ENCODE measurements at regions not wholly inside any gene's neighbourhood (a gene's known extent, or its start where the extent isn't known, plus 50 kb on each side); places are given as distances from the start of the nearest gene placed in this dataset.

- no peak overlapping the region for H3K4me3 ChIP-seq (ENCODE audit: low read depth, low read length)
- no peaks in the 10 kb centered on the region for H3K27me3 ChIP-seq (ENCODE audit: control insufficient read depth, insufficient read depth, low read length)
- H3K36me3 ChIP-seq (ENCODE audit: control insufficient read depth, insufficient read depth, low read length), result no peaks in the 10 kb centered on the region
- no peaks in the 10 kb centered on the region for H3K9me3 ChIP-seq (ENCODE audit: control insufficient read depth, insufficient read depth, low read length)
- H3K4me1 ChIP-seq (ENCODE audit: control insufficient read depth, insufficient read depth, low read length), result no peaks in the 10 kb centered on the region
- no peak overlapping the region for H3K9ac ChIP-seq (ENCODE audit: low read depth, low read length)
Observed at GRCh38 chr3:59641169-59641899, 591.5 kb upstream of the CFAP20DC start.

- Histone ChIP-seq H3K9ac (ENCODE audit: low read depth, low read length) (no peak overlapping the region), H3K27me3 (ENCODE audit: control insufficient read depth, insufficient read depth, low read length) (no peaks in the 10 kb centered on the region), H3K9me3 (ENCODE audit: control insufficient read depth, insufficient read depth, low read length) (no peaks in the 10 kb centered on the region), H3K4me3 (ENCODE audit: low read depth, low read length) (no peak overlapping the region), H3K4me1 (ENCODE audit: control insufficient read depth, insufficient read depth, low read length) (no peaks in the 10 kb centered on the region), H3K36me3 (ENCODE audit: control insufficient read depth, insufficient read depth, low read length) (no peaks in the 10 kb centered on the region)
Observed at GRCh38 chr3:59632760-59633573, 583.1 kb upstream of the CFAP20DC start.

DNA sequence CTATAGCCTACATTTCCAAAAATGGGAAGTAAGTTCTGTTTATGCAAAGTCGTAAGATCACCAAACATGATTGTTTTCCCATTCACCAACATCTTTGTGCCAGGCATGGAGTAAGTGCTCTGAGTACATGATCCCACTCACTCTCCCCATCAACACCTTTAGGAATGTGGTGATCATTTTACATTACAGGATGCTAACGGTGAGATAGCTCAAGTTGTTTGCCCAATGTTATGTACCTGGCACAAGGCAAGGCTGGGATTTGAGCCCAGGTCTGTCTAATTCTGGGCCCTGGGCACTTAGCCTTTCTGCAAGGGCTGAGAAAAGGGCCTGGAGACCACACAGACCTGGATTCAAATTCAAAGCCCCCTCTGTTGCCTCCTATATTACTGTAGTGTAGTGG, 581.7 kb upstream of the CFAP20DC start:
- H3K9ac ChIP-seq (ENCODE audit: low read depth, low read length), result no peak overlapping the region
- no peak overlapping the region for H3K4me3 ChIP-seq (ENCODE audit: low read depth, low read length)
- no peaks in the 10 kb centered on the region for H3K9me3 ChIP-seq (ENCODE audit: control insufficient read depth, insufficient read depth, low read length)
- H3K36me3 ChIP-seq (ENCODE audit: control insufficient read depth, insufficient read depth, low read length), result no peaks in the 10 kb centered on the region
- H3K27me3 ChIP-seq (ENCODE audit: control insufficient read depth, insufficient read depth, low read length), result no peaks in the 10 kb centered on the region
- H3K4me1 ChIP-seq (ENCODE audit: control insufficient read depth, insufficient read depth, low read length), result no peaks in the 10 kb centered on the region

DNA sequence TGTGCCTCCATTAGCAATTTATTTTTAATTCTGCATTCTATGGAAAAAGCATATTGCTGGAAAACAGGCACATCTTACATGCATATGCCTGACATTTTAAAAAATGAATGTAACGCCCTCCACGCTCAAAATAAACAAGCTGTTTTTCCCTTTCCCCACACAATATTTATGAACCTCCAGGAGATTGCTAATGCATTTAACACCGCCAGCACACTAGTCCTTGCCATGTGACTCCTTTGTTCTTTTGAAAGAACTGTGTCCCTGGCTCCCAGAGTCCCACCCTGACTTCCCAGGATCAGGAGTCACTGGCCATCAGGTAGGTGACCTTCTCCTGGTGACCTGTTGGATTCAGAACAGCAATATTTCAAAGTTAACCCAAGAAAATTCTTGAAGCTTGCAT, 571.2 kb upstream of the CFAP20DC start:
- Histone ChIP-seq H3K36me3 (ENCODE audit: control insufficient read depth, insufficient read depth, low read length) (no peaks in the 10 kb centered on the region), H3K9ac (ENCODE audit: low read depth, low read length) (no peak overlapping the region), H3K4me1 (ENCODE audit: control insufficient read depth, insufficient read depth, low read length) (no peaks in the 10 kb centered on the region), H3K9me3 (ENCODE audit: control insufficient read depth, insufficient read depth, low read length) (no peaks in the 10 kb centered on the region), H3K4me3 (ENCODE audit: low read depth, low read length) (no peak overlapping the region), H3K27me3 (ENCODE audit: control insufficient read depth, insufficient read depth, low read length) (no peaks in the 10 kb centered on the region)

GRCh38 chr3:59620325-59620724, 570.5 kb upstream of the CFAP20DC start:
- Histone ChIP-seq H3K9me3 (ENCODE audit: control insufficient read depth, insufficient read depth, low read length) (no peaks in the 10 kb centered on the region), H3K27me3 (ENCODE audit: control insufficient read depth, insufficient read depth, low read length) (no peaks in the 10 kb centered on the region), H3K4me3 (ENCODE audit: low read depth, low read length) (no peak overlapping the region), H3K4me1 (ENCODE audit: control insufficient read depth, insufficient read depth, low read length) (no peaks in the 10 kb centered on the region), H3K9ac (ENCODE audit: low read depth, low read length) (no peak overlapping the region), H3K36me3 (ENCODE audit: control insufficient read depth, insufficient read depth, low read length) (no peaks in the 10 kb centered on the region)

DNA sequence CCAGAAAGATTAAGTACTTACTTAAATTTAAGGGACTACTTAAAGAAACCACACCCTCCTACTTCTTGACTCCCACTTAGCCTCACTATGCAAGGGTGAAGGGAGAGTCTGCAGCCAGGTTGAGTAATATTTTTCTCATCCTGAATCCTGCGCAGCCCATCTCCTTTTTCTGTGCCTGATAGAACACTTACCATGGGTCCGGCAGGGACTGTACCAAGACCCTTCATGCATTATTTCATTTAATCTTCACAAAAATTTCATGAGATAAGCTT, 562.6 kb upstream of the CFAP20DC start:
- Histone ChIP-seq H3K36me3 (ENCODE audit: control insufficient read depth, insufficient read depth, low read length) (no peaks in the 10 kb centered on the region), H3K4me1 (ENCODE audit: control insufficient read depth, insufficient read depth, low read length) (no peaks in the 10 kb centered on the region), H3K27me3 (ENCODE audit: control insufficient read depth, insufficient read depth, low read length) (no peaks in the 10 kb centered on the region), H3K4me3 (ENCODE audit: low read depth, low read length) (no peak overlapping the region), H3K9me3 (ENCODE audit: control insufficient read depth, insufficient read depth, low read length) (no peaks in the 10 kb centered on the region), H3K9ac (ENCODE audit: low read depth, low read length) (no peak overlapping the region)

GRCh38 chr3:59611649-59612443, 562.0 kb upstream of the CFAP20DC start:
- H3K9me3 ChIP-seq (ENCODE audit: control insufficient read depth, insufficient read depth, low read length), result no peaks in the 10 kb centered on the region
- H3K9ac ChIP-seq (ENCODE audit: low read depth, low read length), result no peak overlapping the region
- H3K27me3 ChIP-seq (ENCODE audit: control insufficient read depth, insufficient read depth, low read length), result no peaks in the 10 kb centered on the region
- H3K36me3 ChIP-seq (ENCODE audit: control insufficient read depth, insufficient read depth, low read length), result no peaks in the 10 kb centered on the region
- no peaks in the 10 kb centered on the region for H3K4me1 ChIP-seq (ENCODE audit: control insufficient read depth, insufficient read depth, low read length)
- H3K4me3 ChIP-seq (ENCODE audit: low read depth, low read length), result no peak overlapping the region

DNA sequence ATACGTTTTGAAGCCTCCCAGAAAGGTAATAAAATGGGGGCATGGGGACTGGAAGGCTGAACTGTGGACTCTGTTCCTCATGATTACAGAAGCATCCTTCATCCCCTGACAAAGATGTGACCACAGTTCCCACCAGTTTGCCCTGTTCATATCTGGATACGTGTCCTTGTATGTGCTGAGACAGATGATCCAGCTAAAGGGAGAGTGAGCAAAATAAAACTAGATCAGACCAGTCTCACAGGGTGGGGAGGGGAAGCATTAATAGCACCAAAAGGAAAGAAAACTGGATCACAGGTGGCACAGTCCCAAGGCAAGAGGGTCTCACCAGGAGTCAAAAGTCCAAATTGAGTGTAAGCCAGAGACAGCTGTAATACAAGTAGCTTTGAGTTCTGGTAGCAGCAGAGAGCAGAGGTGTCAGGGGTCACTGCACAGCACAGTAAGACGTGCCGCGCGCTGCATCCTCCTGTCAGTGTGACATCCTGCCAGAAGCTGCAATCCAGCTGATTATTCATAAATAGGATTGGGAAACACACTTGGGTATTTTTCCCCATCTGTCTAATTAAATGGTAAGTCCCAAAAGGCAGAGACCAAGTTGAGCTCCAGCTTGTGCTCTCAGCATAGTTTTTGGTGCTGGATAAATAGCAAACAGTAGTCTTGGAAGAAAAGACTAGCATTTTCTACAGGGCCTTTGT, 560.0 kb upstream of the CFAP20DC start:
- H3K27me3 ChIP-seq (ENCODE audit: control insufficient read depth, insufficient read depth, low read length), result no peaks in the 10 kb centered on the region
- no peak overlapping the region for H3K4me3 ChIP-seq (ENCODE audit: low read depth, low read length)
- H3K9me3 ChIP-seq (ENCODE audit: control insufficient read depth, insufficient read depth, low read length), result no peaks in the 10 kb centered on the region
- H3K9ac ChIP-seq (ENCODE audit: low read depth, low read length), result no peak overlapping the region
- no peaks in the 10 kb centered on the region for H3K36me3 ChIP-seq (ENCODE audit: control insufficient read depth, insufficient read depth, low read length)
- H3K4me1 ChIP-seq (ENCODE audit: control insufficient read depth, insufficient read depth, low read length), result no peaks in the 10 kb centered on the region

DNA sequence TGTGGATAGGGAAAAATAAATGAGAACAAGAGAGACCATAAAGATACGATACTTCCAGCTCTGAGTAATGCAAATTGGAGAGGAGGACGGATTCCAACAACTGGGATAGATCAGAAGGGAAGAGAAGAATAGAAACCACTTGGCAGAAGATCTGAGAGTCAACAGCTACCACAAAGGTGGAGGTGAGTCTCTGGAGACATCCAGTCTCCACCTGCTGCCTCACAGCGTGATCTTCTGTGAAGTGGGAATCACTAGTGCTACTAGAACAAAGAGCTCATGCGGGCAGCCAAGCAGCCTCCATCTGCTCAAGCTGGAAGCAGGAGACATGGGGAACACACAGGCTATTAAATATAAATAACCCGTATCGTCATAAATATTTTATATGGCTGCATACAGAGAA, 558.5 kb upstream of the CFAP20DC start:
- Histone ChIP-seq H3K4me1 (ENCODE audit: control insufficient read depth, insufficient read depth, low read length) (no peaks in the 10 kb centered on the region), H3K27me3 (ENCODE audit: control insufficient read depth, insufficient read depth, low read length) (no peaks in the 10 kb centered on the region), H3K36me3 (ENCODE audit: control insufficient read depth, insufficient read depth, low read length) (no peaks in the 10 kb centered on the region), H3K9me3 (ENCODE audit: control insufficient read depth, insufficient read depth, low read length) (no peaks in the 10 kb centered on the region), H3K4me3 (ENCODE audit: low read depth, low read length) (no peak overlapping the region), H3K9ac (ENCODE audit: low read depth, low read length) (no peak overlapping the region)

GRCh38 chr3:59607656-59608055, 557.8 kb upstream of the CFAP20DC start:
- Histone ChIP-seq H3K4me1 (ENCODE audit: control insufficient read depth, insufficient read depth, low read length) (no peaks in the 10 kb centered on the region), H3K9me3 (ENCODE audit: control insufficient read depth, insufficient read depth, low read length) (no peaks in the 10 kb centered on the region), H3K27me3 (ENCODE audit: control insufficient read depth, insufficient read depth, low read length) (no peaks in the 10 kb centered on the region), H3K4me3 (ENCODE audit: low read depth, low read length) (no peak overlapping the region), H3K9ac (ENCODE audit: low read depth, low read length) (no peak overlapping the region), H3K36me3 (ENCODE audit: control insufficient read depth, insufficient read depth, low read length) (no peaks in the 10 kb centered on the region)

- Histone ChIP-seq H3K9ac (ENCODE audit: low read depth, low read length) (no peak overlapping the region), H3K4me1 (ENCODE audit: control insufficient read depth, insufficient read depth, low read length) (no peaks in the 10 kb centered on the region), H3K27me3 (ENCODE audit: control insufficient read depth, insufficient read depth, low read length) (no peaks in the 10 kb centered on the region), H3K36me3 (ENCODE audit: control insufficient read depth, insufficient read depth, low read length) (no peaks in the 10 kb centered on the region), H3K9me3 (ENCODE audit: control insufficient read depth, insufficient read depth, low read length) (no peaks in the 10 kb centered on the region), H3K4me3 (ENCODE audit: low read depth, low read length) (no peak overlapping the region)
Observed at GRCh38 chr3:59606638-59607266, 556.9 kb upstream of the CFAP20DC start.

All from iPS-15b (cell line).